T47D (cell line): ENCODE measurements at regions not wholly inside any gene's neighbourhood (a gene's known extent, or its start where the extent isn't known, plus 50 kb on each side); places are given as distances from the start of the nearest gene placed in this dataset.
A peak's percentile ranks its signal among the peaks of the same experiment; 100 is the strongest.
"Not testable (repeated sequence)": the region's sequence is repeated elsewhere in the genome, so short reads cannot be mapped to it uniquely, and the experiment has no call there.

Experiments used
- DNase-seq, 2 experiments: peaks; one replicate each; pipeline versions ENCODE4 v3.0.0 to v3.0.0-alpha.2; 2011 to 2012; ENCODE audit warnings: low read depth in 1 of 2, low spot score in 1 of 2
- JUND ChIP-seq: IDR thresholded peaks from 2 replicates; pipeline ENCODE4 v1.6.1; 2012; ENCODE audit warnings: low read depth
- in situ Hi-C: cut with HindIII; loops from 2 replicates; pipeline ENCODE4 v1.10.0; 2016; ENCODE audit warnings: low sequenced_read_pairs, low pct_unique_long_range_greater_than_20kb

GRCh38 chr7:140261105-140261486 lies 84.3 kb upstream of the KDM7A start:
- in situ Hi-C loops = no loop called here
- no peak for DNase-seq
- no peak for TF ChIP-seq JUND

GRCh38 chr7:140260352-140261104 lies 83.7 kb upstream of the KDM7A start:
- DNase-seq = peak in 1 of 2 experiments; percentile 69
- no peak for TF ChIP-seq JUND
- in situ Hi-C loops = no loop called here

GRCh38 chr7:140257278-140257677 lies 80.5 kb upstream of the KDM7A start:
- in situ Hi-C loops, DNase-seq: not testable (repeated sequence)

GRCh38 chr7:140254976-140255375 lies 78.2 kb upstream of the KDM7A start:
- DNase-seq, in situ Hi-C loops: not testable (repeated sequence)

GRCh38 chr7:140249036-140249806 lies 72.4 kb upstream of the KDM7A start:
- in situ Hi-C loops = no loop called here
- no peak for TF ChIP-seq JUND

GRCh38 chr7:140247559-140247958 lies 70.8 kb upstream of the KDM7A start:
- in situ Hi-C loops = no loop called here

More at GRCh38 chr7:140249036-140249806, 72.4 kb upstream of the KDM7A start:
- no peak for DNase-seq

GRCh38 chr7:140245611-140246105 lies 68.9 kb upstream of the KDM7A start:
- no peak for TF ChIP-seq JUND
- no peak for DNase-seq
- in situ Hi-C loops = no loop called here

More at GRCh38 chr7:140247559-140247958, 70.8 kb upstream of the KDM7A start:
- no peak for TF ChIP-seq JUND
- DNase-seq = no peak

GRCh38 chr7:140242057-140243031 lies 65.6 kb upstream of the KDM7A start:
- no peak for TF ChIP-seq JUND
- in situ Hi-C loops = no loop called here
- DNase-seq = no peak

GRCh38 chr7:140239653-140239935 lies 62.8 kb upstream of the KDM7A start:
- TF ChIP-seq JUND = no peak
- in situ Hi-C loops = no loop called here
- DNase-seq = peak in 1 of 2 experiments; percentile 36

GRCh38 chr7:140238778-140239652 lies 62.2 kb upstream of the KDM7A start:
- no peak for TF ChIP-seq JUND
- peak in 1 of 2 experiments; percentile 74 for DNase-seq
- in situ Hi-C loops = no loop called here

GRCh38 chr7:140237390-140237789 lies 60.6 kb upstream of the KDM7A start:
- DNase-seq = no peak
- no peak for TF ChIP-seq JUND
- in situ Hi-C loops = no loop called here
